ENCODE measurements at regions not wholly inside any gene's neighbourhood (a gene's known extent, or its start where the extent isn't known, plus 50 kb on each side); places are given as distances from the start of the nearest gene placed in this dataset.

- TF ChIP-seq FOXK2 (IDR thresholded peaks at IDR 0.05): no peak
- no peak for TF ChIP-seq BHLHE40 (IDR thresholded peaks at IDR 0.05; ENCODE audit: borderline replicate concordance)
- no peak for TF ChIP-seq ZNF384 (IDR thresholded peaks at IDR 0.05)
- no peak for TF ChIP-seq PKNOX1 (IDR thresholded peaks at IDR 0.05)
- TF ChIP-seq SP1 (IDR thresholded peaks at IDR 0.05): no peak
- TF ChIP-seq SUZ12 (IDR thresholded peaks at IDR 0.05): no peak
- TF ChIP-seq ELF4 (IDR thresholded peaks at IDR 0.05): no peak
- no peak for TF ChIP-seq FOXA1 (IDR thresholded peaks at IDR 0.05)
- no peak for TF ChIP-seq LEF1 (IDR thresholded peaks at IDR 0.05; ENCODE audit: borderline replicate concordance)
These were observed 366.9 kb downstream of the SIPA1L2 start for GRCh38 chr1:232262991-232263390.
